ENCODE measurements at regions not wholly inside any gene's neighbourhood (a gene's known extent, or its start where the extent isn't known, plus 50 kb on each side); places are given as distances from the start of the nearest gene placed in this dataset.

DNA sequence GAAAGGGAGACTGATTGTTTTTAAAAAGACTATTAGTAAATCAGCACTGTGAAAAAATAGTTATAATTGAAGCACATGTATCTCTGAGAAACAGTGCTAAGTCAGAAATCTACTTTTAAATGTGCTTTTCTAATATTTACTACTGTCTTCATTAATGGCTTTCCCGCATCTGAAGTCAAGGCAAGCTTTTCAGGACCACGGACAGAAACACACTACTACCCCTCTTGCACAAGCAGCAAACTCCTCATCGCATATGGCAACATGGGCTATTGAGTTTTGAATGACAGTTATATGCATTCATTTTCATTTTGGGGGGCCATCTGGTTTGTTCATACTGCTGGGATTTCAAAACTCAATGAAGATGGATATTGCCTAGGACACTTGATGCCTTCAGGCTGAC, 433.4 kb upstream of the CAMK1G start:
- no peak overlapping the region for H3K4me3 ChIP-seq
- no peak overlapping the region for H3K27ac ChIP-seq
- H3K36me3 ChIP-seq = no peaks in the 10 kb centered on the region
- intact Hi-C loops (cut with DNase I) = no loop called here
- TF ChIP-seq, protein P1, sequence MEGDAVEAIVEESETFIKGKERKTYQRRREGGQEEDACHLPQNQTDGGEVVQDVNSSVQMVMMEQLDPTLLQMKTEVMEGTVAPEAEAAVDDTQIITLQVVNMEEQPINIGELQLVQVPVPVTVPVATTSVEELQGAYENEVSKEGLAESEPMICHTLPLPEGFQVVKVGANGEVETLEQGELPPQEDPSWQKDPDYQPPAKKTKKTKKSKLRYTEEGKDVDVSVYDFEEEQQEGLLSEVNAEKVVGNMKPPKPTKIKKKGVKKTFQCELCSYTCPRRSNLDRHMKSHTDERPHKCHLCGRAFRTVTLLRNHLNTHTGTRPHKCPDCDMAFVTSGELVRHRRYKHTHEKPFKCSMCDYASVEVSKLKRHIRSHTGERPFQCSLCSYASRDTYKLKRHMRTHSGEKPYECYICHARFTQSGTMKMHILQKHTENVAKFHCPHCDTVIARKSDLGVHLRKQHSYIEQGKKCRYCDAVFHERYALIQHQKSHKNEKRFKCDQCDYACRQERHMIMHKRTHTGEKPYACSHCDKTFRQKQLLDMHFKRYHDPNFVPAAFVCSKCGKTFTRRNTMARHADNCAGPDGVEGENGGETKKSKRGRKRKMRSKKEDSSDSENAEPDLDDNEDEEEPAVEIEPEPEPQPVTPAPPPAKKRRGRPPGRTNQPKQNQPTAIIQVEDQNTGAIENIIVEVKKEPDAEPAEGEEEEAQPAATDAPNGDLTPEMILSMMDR (IDR thresholded peaks at IDR 0.05) = no peak
- ATAC-seq (no peak), DNase-seq (no peak)
- H3K27me3 ChIP-seq (ENCODE audit: low read depth) = no peaks in the 10 kb centered on the region
- H3K9me3 ChIP-seq = no peaks in the 10 kb centered on the region
- no peaks in the 10 kb centered on the region for H3K4me1 ChIP-seq

DNA sequence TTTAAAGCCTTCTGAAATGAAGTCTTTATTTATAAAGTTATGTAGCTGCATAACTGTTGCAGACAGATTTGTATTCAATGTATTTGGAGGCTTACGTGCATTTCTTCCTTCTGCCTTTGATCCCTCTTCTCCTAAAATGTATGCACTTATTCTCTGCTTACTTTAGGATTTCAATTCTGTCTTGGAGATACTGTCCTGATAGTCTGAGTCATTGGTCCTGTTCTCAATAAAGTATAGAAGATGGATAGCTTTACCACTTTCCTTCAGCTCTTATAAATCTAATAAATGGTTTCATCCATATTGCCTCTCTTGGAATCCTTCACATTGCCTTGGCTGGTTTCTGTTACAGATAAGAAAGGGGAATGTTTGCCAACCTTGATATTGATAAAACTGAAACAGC, 430.1 kb upstream of the CAMK1G start:
- no peaks in the 10 kb centered on the region for H3K36me3 ChIP-seq
- TF ChIP-seq, protein P1 (IDR thresholded peaks at IDR 0.05) = no peak
- no peaks in the 10 kb centered on the region for H3K9me3 ChIP-seq
- intact Hi-C loops (cut with DNase I) = no loop called here
- DNase-seq (no peak), ATAC-seq (no peak)
- no peak overlapping the region for H3K27ac ChIP-seq
- H3K27me3 ChIP-seq (ENCODE audit: low read depth) = no peaks in the 10 kb centered on the region
- H3K4me1 ChIP-seq = peaks cover 7% of the 10 kb centered on the region
- H3K4me3 ChIP-seq = no peak overlapping the region

GRCh38 chr1:209154912-209155311, 428.6 kb upstream of the CAMK1G start:
- Histone ChIP-seq H3K9me3 (no peaks in the 10 kb centered on the region), H3K4me3 (no peak overlapping the region), H3K27me3 (ENCODE audit: low read depth) (no peaks in the 10 kb centered on the region), H3K27ac (no peak overlapping the region), H3K4me1 (peaks cover 7% of the 10 kb centered on the region), H3K36me3 (no peaks in the 10 kb centered on the region)
- no peak for ATAC-seq
- DNase-seq = no peak
- intact Hi-C loops (cut with DNase I) = no loop called here
- TF ChIP-seq, protein P1 (IDR thresholded peaks at IDR 0.05) = no peak

GRCh38 chr1:209155546-209155945, 428.0 kb upstream of the CAMK1G start:
- ATAC-seq (no peak), DNase-seq (no peak)
- peaks cover 7% of the 10 kb centered on the region for H3K4me1 ChIP-seq
- no peak overlapping the region for H3K27ac ChIP-seq
- no peak overlapping the region for H3K4me3 ChIP-seq
- H3K36me3 ChIP-seq = no peaks in the 10 kb centered on the region
- TF ChIP-seq, protein P1 (IDR thresholded peaks at IDR 0.05) = no peak
- no peaks in the 10 kb centered on the region for H3K9me3 ChIP-seq
- intact Hi-C loops (cut with DNase I) = no loop called here
- no peaks in the 10 kb centered on the region for H3K27me3 ChIP-seq (ENCODE audit: low read depth)

DNA sequence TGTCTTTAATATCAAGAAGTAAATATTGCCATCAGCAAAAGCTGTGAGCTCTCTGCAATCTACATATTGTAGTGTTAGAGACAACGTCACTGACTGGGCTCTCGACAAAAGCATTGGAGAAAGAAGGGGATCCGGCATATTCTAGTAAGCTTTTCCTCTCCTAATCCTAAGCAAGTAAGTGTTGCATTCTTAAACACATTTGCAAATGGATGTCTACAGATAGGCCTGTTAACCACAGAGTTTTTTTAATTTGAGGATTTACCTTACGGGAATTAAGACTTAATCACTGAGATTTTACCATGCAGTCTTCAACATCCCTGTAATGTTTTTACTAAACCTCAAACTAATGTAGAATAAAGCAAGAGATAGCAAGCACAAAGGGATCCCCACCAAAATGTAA, 426.5 kb upstream of the CAMK1G start:
- no peak overlapping the region for H3K4me3 ChIP-seq
- ATAC-seq (no peak), DNase-seq (no peak)
- intact Hi-C loops (cut with DNase I) = no loop called here
- H3K9me3 ChIP-seq = no peaks in the 10 kb centered on the region
- H3K36me3 ChIP-seq = no peaks in the 10 kb centered on the region
- TF ChIP-seq, protein P1 (IDR thresholded peaks at IDR 0.05) = no peak
- no peak overlapping the region for H3K27ac ChIP-seq
- no peaks in the 10 kb centered on the region for H3K27me3 ChIP-seq (ENCODE audit: low read depth)
- H3K4me1 ChIP-seq = peaks cover 7% of the 10 kb centered on the region

All from lower lobe of right lung (tissue), 2 donors.